ENCODE measurements at regions not wholly inside any gene's neighbourhood (a gene's known extent, or its start where the extent isn't known, plus 50 kb on each side); places are given as distances from the start of the nearest gene placed in this dataset.
"Not testable (repeated sequence)": the region's sequence is repeated elsewhere in the genome, so short reads cannot be mapped to it uniquely, and the experiment has no call there.

- TF ChIP-seq POLR2A (IDR thresholded peaks at IDR 0.05); CTCF (IDR thresholded peaks at IDR 0.05); POLR2AphosphoS5 (IDR thresholded peaks at IDR 0.05; ENCODE audit: insufficient read depth in 1 of 2, low read depth in 1 of 2): not testable (repeated sequence)
These were observed 79.2 kb downstream of the PXDC1 start for GRCh38 chr6:3672339-3672738.
